Hippocampal formation (tissue), 2 donors: ENCODE measurements at regions not wholly inside any gene's neighbourhood (a gene's known extent, or its start where the extent isn't known, plus 50 kb on each side); places are given as distances from the start of the nearest gene placed in this dataset.
A peak's percentile ranks its signal among the peaks of the same experiment; 100 is the strongest.

Experiments used
- DNase-seq, 2 donors: peaks; one replicate each; lab custom pipeline; 2025; lab: John Stamatoyannopoulos, UW

- no peak for DNase-seq
These were observed 326.1 kb upstream of the EMCN start for GRCh38 chr4:100843910-100844309.

- no peak for DNase-seq
These were observed 325.0 kb upstream of the EMCN start for GRCh38 chr4:100842856-100843255.

GRCh38 chr4:100841911-100842310 is 324.1 kb upstream of the EMCN start:
- DNase-seq, result no peak

GRCh38 chr4:100839712-100840111 is 321.9 kb upstream of the EMCN start:
- no peak for DNase-seq

GRCh38 chr4:100838286-100838685 is 320.5 kb upstream of the EMCN start:
- DNase-seq, result no peak

- DNase-seq, result no peak
These were observed 319.1 kb upstream of the EMCN start for GRCh38 chr4:100836929-100837328.

- DNase-seq, result no peak
These were observed 316.8 kb upstream of the EMCN start for GRCh38 chr4:100834616-100835015.

GRCh38 chr4:100833906-100834305 is 316.1 kb upstream of the EMCN start:
- DNase-seq, result no peak

GRCh38 chr4:100828986-100829685 is 311.3 kb upstream of the EMCN start:
- peak in 1 of 2 donors; percentile 23 for DNase-seq

- no peak for DNase-seq
These were observed 310.5 kb upstream of the EMCN start for GRCh38 chr4:100828364-100828763.

- DNase-seq, result no peak
These were observed 309.9 kb upstream of the EMCN start for GRCh38 chr4:100827756-100828155.

- DNase-seq, result no peak
These were observed 309.2 kb upstream of the EMCN start for GRCh38 chr4:100826808-100827548.

- no peak for DNase-seq
These were observed 308.2 kb upstream of the EMCN start for GRCh38 chr4:100826067-100826466.

- DNase-seq, result no peak
These were observed 306.1 kb upstream of the EMCN start for GRCh38 chr4:100823993-100824323.

- no peak for DNase-seq
These were observed 305.5 kb upstream of the EMCN start for GRCh38 chr4:100823066-100823992.

- peak in 1 of 2 donors; percentile 35 for DNase-seq
These were observed 302.4 kb upstream of the EMCN start for GRCh38 chr4:100820249-100820648.

- DNase-seq, result peak in 1 of 2 donors; percentile 16
These were observed 301.7 kb upstream of the EMCN start for GRCh38 chr4:100819505-100819904.

- no peak for DNase-seq
These were observed 298.7 kb upstream of the EMCN start for GRCh38 chr4:100816436-100817045.

GRCh38 chr4:100811046-100811445 is 293.2 kb upstream of the EMCN start:
- no peak for DNase-seq

GRCh38 chr4:100809506-100809905 is 291.7 kb upstream of the EMCN start:
- DNase-seq, result no peak

- no peak for DNase-seq
These were observed 289.2 kb upstream of the EMCN start for GRCh38 chr4:100806988-100807387.

- no peak for DNase-seq
These were observed 287.7 kb upstream of the EMCN start for GRCh38 chr4:100805538-100805937.
